ENCODE measurements at regions not wholly inside any gene's neighbourhood (a gene's known extent, or its start where the extent isn't known, plus 50 kb on each side); places are given as distances from the start of the nearest gene placed in this dataset.

- no peak for TF ChIP-seq CTCF (conservative IDR thresholded peaks at IDR 0.05; ENCODE audit: low read length)
- TF ChIP-seq EZH2phosphoT487 (IDR thresholded peaks at IDR 0.05; ENCODE audit: borderline replicate concordance, low read depth, low read length): no peak
Observed at GRCh38 chr9:11794984-11795383, 898.2 kb upstream of the TYRP1 start.

All from OCI-LY7 (cell line).